Activated CD4-positive, alpha-beta T cell treated with anti-CD3 and anti-CD28 coated beads, Interleukin-2, Interleukin-6, amounts not matched to agents 100 ng/mL and 50 ng/mL, durations not matched to agents 16 hours and 8 hours (primary cell): ENCODE measurements at regions not wholly inside any gene's neighbourhood (a gene's known extent, or its start where the extent isn't known, plus 50 kb on each side); places are given as distances from the start of the nearest gene placed in this dataset.
"Not testable (repeated sequence)": the region's sequence is repeated elsewhere in the genome, so short reads cannot be mapped to it uniquely, and the experiment has no call there.

ENCODE experiments used
- DNase-seq: peaks from one replicate; pipeline ENCODE4 v3.0.0-alpha.2; 2020

GRCh38 chr5:127133071-127133470 is 59.8 kb upstream of the C5orf63 start:
- no peak for DNase-seq

GRCh38 chr5:127136908-127137307 is 63.6 kb upstream of the C5orf63 start:
- no peak for DNase-seq

- DNase-seq, result no peak
These were observed 70.4 kb upstream of the C5orf63 start for GRCh38 chr5:127143722-127144121.

- DNase-seq, result no peak
These were observed 79.7 kb upstream of the C5orf63 start for GRCh38 chr5:127153031-127153430.

- no peak for DNase-seq
These were observed 80.2 kb upstream of the C5orf63 start for GRCh38 chr5:127153521-127153920.

GRCh38 chr5:127163750-127164149 is 90.4 kb upstream of the C5orf63 start:
- DNase-seq, result no peak

GRCh38 chr5:127170918-127171600 is 97.8 kb upstream of the C5orf63 start:
- DNase-seq, result no peak

- no peak for DNase-seq
These were observed 103.5 kb upstream of the C5orf63 start for GRCh38 chr5:127176769-127177168.

- not testable (repeated sequence) for DNase-seq
These were observed 108.0 kb upstream of the MEGF10 start for GRCh38 chr5:127182631-127183030.

GRCh38 chr5:127183332-127183731 is 107.3 kb upstream of the MEGF10 start:
- DNase-seq, result no peak

GRCh38 chr5:127184851-127185250 is 105.7 kb upstream of the MEGF10 start:
- no peak for DNase-seq

GRCh38 chr5:127186657-127187056 is 103.9 kb upstream of the MEGF10 start:
- DNase-seq, result no peak

GRCh38 chr5:127187706-127188105 is 102.9 kb upstream of the MEGF10 start:
- no peak for DNase-seq

- DNase-seq, result no peak
These were observed 98.4 kb upstream of the MEGF10 start for GRCh38 chr5:127192150-127192549.

GRCh38 chr5:127192836-127193338 is 97.7 kb upstream of the MEGF10 start:
- no peak for DNase-seq

- no peak for DNase-seq
These were observed 94.6 kb upstream of the MEGF10 start for GRCh38 chr5:127196042-127196441.

- DNase-seq, result not testable (repeated sequence)
These were observed 93.0 kb upstream of the MEGF10 start for GRCh38 chr5:127197402-127198167.

GRCh38 chr5:127202738-127203137 is 87.9 kb upstream of the MEGF10 start:
- DNase-seq, result not testable (repeated sequence)

GRCh38 chr5:127203818-127204217 is 86.8 kb upstream of the MEGF10 start:
- DNase-seq, result no peak

GRCh38 chr5:127205147-127205546 is 85.4 kb upstream of the MEGF10 start:
- no peak for DNase-seq

GRCh38 chr5:127206320-127207113 is 84.1 kb upstream of the MEGF10 start:
- no peak for DNase-seq

- DNase-seq, result no peak
These were observed 80.6 kb upstream of the MEGF10 start for GRCh38 chr5:127210042-127210441.

GRCh38 chr5:127213231-127213630 is 77.4 kb upstream of the MEGF10 start:
- no peak for DNase-seq
